ENCODE measurements at regions not wholly inside any gene's neighbourhood (a gene's known extent, or its start where the extent isn't known, plus 50 kb on each side); places are given as distances from the start of the nearest gene placed in this dataset.

DNA sequence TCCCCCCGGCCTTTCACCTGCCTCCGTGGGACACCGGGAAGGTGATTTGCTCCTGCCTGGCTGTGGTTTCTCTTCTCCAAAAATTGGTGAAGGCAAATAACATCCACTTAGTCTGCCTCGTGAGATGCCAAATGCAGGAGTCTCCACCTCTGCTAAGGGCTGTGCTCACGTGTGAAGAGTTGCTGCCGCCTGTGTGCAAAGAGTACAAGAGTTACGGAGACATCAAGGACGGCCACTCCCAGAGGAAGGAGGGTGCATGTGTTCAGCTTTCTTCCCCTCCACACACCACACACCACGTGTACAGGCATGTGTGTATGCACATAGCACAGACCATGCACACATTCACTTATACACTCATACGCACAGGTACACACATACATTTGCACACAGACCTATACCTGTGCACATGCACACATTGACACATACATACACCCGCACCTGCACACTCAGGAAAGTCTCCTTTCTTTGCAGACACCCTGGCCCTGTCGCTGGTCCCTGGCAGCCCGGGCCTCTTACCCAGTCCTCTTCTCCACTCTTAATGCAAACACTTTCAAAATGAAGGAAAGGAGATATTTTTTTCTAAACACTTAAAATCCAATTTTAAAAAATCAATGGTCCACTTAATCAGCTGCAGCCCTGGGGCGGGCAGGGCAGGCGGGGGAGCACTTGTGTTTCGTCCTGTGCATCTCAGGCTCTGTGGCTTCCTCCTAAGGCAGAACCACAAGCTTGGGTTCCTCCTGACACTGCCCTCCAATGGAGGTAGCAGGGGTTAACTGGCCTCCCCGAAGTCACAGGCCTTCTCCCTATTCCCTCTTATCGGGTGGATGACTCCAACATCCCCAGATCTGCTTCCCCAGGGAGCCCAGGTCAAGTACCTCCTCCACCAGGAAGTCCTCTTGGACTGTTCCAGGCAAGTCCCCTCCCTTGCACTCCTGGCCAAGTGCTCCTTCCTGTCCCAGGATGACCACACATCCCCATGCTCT lies 103.0 kb downstream of the CPZ start:
- Histone ChIP-seq H3K9me3 (ENCODE audit: low read length) (no peaks in the 10 kb centered on the region), H3K36me3 (ENCODE audit: insufficient read depth, low read length) (no peaks in the 10 kb centered on the region), H3K4me3 (ENCODE audit: low read length) (no peak overlapping the region), H3K27ac (ENCODE audit: low read depth, low read length) (no peak overlapping the region), H3K4me1 (ENCODE audit: insufficient read depth, low read length) (no peaks in the 10 kb centered on the region), H3K27me3 (ENCODE audit: insufficient read depth, low read length, poor library complexity, severe bottlenecking) (no peaks in the 10 kb centered on the region)
- ChIA-PET CTCF (no interaction called here), POLR2A (no interaction called here)
- Mint-ChIP-seq H3K27me3 (peaks cover 7 to 13% of the 10 kb centered on the region in 2 donors), H3K4me1 (no peaks in the 10 kb centered on the region), H3K4me3 (no peak overlapping the region), H3K36me3 (no peaks in the 10 kb centered on the region), H3K27ac (no peak overlapping the region), H3K9me3 (peaks cover 0 to 2% (median 0%) of the 10 kb centered on the region in 5 donors)
- no peak for DNase-seq

DNA sequence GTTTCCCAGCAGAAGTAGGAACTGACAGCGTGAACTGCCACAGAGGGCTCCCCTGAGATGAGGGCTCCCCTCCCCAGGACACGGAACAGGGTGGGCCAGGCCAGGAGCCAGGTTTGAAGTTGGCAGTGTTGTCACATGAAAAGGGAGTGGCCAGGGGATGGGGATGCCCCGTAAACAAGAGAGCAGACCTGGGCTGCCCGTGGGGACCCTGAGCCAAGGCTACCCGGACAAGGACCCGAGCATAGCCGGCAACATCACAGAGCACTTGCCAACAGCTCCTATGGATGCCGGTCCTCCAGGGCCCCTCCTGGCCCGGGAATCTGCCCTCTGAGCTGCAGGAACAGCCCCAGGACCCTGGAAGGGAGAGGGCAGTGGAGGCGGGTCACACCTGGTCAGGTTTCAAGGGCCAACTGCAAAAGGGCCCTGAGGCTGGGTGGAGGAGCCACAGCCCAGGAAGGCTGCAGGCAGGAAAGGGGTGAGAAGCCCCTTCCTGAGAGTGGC lies 102.1 kb downstream of the CPZ start:
- Histone ChIP-seq H3K27me3 (ENCODE audit: insufficient read depth, low read length, poor library complexity, severe bottlenecking) (no peaks in the 10 kb centered on the region), H3K9me3 (ENCODE audit: low read length) (no peaks in the 10 kb centered on the region), H3K4me3 (ENCODE audit: low read length) (no peak overlapping the region), H3K36me3 (ENCODE audit: insufficient read depth, low read length) (no peaks in the 10 kb centered on the region), H3K27ac (ENCODE audit: low read depth, low read length) (no peak overlapping the region), H3K4me1 (ENCODE audit: insufficient read depth, low read length) (no peaks in the 10 kb centered on the region)
- H3K9me3 Mint-ChIP-seq = peaks cover 0 to 2% (median 0%) of the 10 kb centered on the region in 5 donors
- POLR2A ChIA-PET = no interaction called here
- no peak overlapping the region for H3K27ac Mint-ChIP-seq
- CTCF ChIA-PET = no interaction called here
- no peaks in the 10 kb centered on the region for H3K4me1 Mint-ChIP-seq
- DNase-seq = no peak
- no peaks in the 10 kb centered on the region for H3K36me3 Mint-ChIP-seq
- no peak overlapping the region for H3K4me3 Mint-ChIP-seq
- H3K27me3 Mint-ChIP-seq = peaks cover 5 to 9% of the 10 kb centered on the region in 2 donors

- peaks cover 5 to 9% of the 10 kb centered on the region in 2 donors for H3K27me3 Mint-ChIP-seq
- H3K9me3 Mint-ChIP-seq = peaks cover 0 to 2% (median 0%) of the 10 kb centered on the region in 5 donors
- H3K4me3 ChIP-seq (ENCODE audit: low read length) = no peak overlapping the region
- no peak overlapping the region for H3K27ac Mint-ChIP-seq
- no peak overlapping the region for H3K27ac ChIP-seq (ENCODE audit: low read depth, low read length)
- no peaks in the 10 kb centered on the region for H3K4me1 ChIP-seq (ENCODE audit: insufficient read depth, low read length)
- no peaks in the 10 kb centered on the region for H3K27me3 ChIP-seq (ENCODE audit: insufficient read depth, low read length, poor library complexity, severe bottlenecking)
- H3K9me3 ChIP-seq (ENCODE audit: low read length) = no peaks in the 10 kb centered on the region
- no peaks in the 10 kb centered on the region for H3K36me3 Mint-ChIP-seq
- H3K4me3 Mint-ChIP-seq = no peak overlapping the region
- CTCF ChIA-PET = no interaction called here
- DNase-seq = no peak
- POLR2A ChIA-PET = no interaction called here
- no peaks in the 10 kb centered on the region for H3K4me1 Mint-ChIP-seq
- H3K36me3 ChIP-seq (ENCODE audit: insufficient read depth, low read length) = no peaks in the 10 kb centered on the region
These were observed 101.7 kb downstream of the CPZ start for GRCh38 chr4:8694226-8694625.

DNA sequence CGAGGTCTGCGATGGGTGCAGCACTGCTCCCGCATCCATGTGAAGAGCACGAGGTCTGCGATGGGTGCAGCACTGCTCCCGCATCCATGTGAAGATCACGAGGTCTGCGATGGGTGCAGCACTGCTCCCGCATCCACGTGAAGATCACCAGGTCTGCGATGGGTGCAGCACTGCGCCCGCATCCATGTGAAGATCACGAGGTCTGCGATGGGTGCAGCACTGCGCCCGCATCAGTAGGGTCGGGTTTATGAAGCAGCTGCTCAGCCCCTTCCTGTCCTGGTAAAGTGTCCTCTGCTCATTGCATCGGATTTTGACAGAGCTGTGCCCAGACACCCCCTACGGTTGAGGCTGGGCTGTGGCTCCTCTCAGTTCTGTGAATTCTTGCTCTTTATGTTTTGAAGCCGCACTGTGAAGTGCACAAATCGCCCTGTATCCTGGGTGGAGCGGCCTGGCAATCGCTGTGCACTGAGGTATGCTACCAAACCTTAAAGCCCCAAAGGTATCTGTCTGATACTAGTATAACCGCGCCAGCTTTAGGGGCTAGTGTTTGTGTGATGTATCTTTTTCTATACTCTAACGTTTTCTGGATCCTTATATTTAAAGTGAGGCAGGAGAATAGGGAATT lies 98.7 kb downstream of the CPZ start:
- Histone ChIP-seq H3K4me1 (ENCODE audit: insufficient read depth, low read length) (no peaks in the 10 kb centered on the region), H3K27ac (ENCODE audit: low read depth, low read length) (no peak overlapping the region), H3K36me3 (ENCODE audit: insufficient read depth, low read length) (no peaks in the 10 kb centered on the region), H3K9me3 (ENCODE audit: low read length) (no peaks in the 10 kb centered on the region), H3K27me3 (ENCODE audit: insufficient read depth, low read length, poor library complexity, severe bottlenecking) (no peaks in the 10 kb centered on the region), H3K4me3 (ENCODE audit: low read length) (no peak overlapping the region)
- CTCF ChIA-PET = no interaction called here
- POLR2A ChIA-PET = no interaction called here
- no peak for DNase-seq
- no peaks in the 10 kb centered on the region for H3K4me1 Mint-ChIP-seq
- peaks cover 0 to 9% (median 3%) of the 10 kb centered on the region in 5 donors for H3K9me3 Mint-ChIP-seq
- H3K27ac Mint-ChIP-seq = no peak overlapping the region
- H3K36me3 Mint-ChIP-seq = peaks cover 0 to 3% (median 0%) of the 10 kb centered on the region in 3 donors
- no peak overlapping the region for H3K4me3 Mint-ChIP-seq
- H3K27me3 Mint-ChIP-seq = peaks cover 0 to 5% of the 10 kb centered on the region in 2 donors

GRCh38 chr4:8690216-8691150 lies 97.9 kb downstream of the CPZ start:
- peaks cover 0 to 5% of the 10 kb centered on the region in 2 donors for H3K27me3 Mint-ChIP-seq
- Histone ChIP-seq H3K4me3 (ENCODE audit: low read length) (no peak overlapping the region), H3K36me3 (ENCODE audit: insufficient read depth, low read length) (no peaks in the 10 kb centered on the region), H3K27ac (ENCODE audit: low read depth, low read length) (no peak overlapping the region), H3K9me3 (ENCODE audit: low read length) (no peaks in the 10 kb centered on the region), H3K27me3 (ENCODE audit: insufficient read depth, low read length, poor library complexity, severe bottlenecking) (no peaks in the 10 kb centered on the region), H3K4me1 (ENCODE audit: insufficient read depth, low read length) (no peaks in the 10 kb centered on the region)
- H3K27ac Mint-ChIP-seq = no peak overlapping the region
- ChIA-PET CTCF (no interaction called here), POLR2A (no interaction called here)
- peaks cover 0 to 9% (median 3%) of the 10 kb centered on the region in 5 donors for H3K9me3 Mint-ChIP-seq
- H3K4me1 Mint-ChIP-seq = no peaks in the 10 kb centered on the region
- no peak for DNase-seq
- no peak overlapping the region for H3K4me3 Mint-ChIP-seq
- peaks cover 0 to 3% (median 0%) of the 10 kb centered on the region in 3 donors for H3K36me3 Mint-ChIP-seq

DNA sequence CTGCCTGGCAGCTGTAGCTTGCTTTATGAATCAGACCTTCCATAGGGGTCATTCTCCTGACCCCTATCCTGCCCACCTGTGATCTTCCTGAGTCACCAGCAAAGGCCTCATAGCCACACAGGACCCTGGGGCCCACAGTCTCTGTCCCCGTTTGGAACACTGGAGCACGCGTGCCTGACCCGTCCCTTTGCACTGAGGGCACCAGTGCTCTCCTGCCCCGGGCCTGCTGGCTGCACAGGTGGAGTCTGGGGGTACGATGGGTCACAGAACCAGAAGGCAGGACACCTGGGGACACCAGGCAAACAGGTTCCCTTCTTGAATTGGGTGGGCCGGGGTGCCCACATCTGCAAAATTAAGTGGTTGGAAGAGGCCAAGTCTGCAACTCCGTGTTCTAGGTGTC lies 97.2 kb downstream of the CPZ start:
- H3K4me1 Mint-ChIP-seq = no peaks in the 10 kb centered on the region
- POLR2A ChIA-PET = no interaction called here

GRCh38 chr4:8688908-8689445 lies 96.4 kb downstream of the CPZ start:
- ChIA-PET CTCF (no interaction called here), POLR2A (no interaction called here)

More for the DNA sequence above, 97.2 kb downstream of the CPZ start:
- H3K36me3 Mint-ChIP-seq = peaks cover 0 to 3% (median 0%) of the 10 kb centered on the region in 3 donors
- peaks cover 0 to 9% (median 3%) of the 10 kb centered on the region in 5 donors for H3K9me3 Mint-ChIP-seq
- Histone ChIP-seq H3K36me3 (ENCODE audit: insufficient read depth, low read length) (no peaks in the 10 kb centered on the region), H3K9me3 (ENCODE audit: low read length) (no peaks in the 10 kb centered on the region), H3K27me3 (ENCODE audit: insufficient read depth, low read length, poor library complexity, severe bottlenecking) (no peaks in the 10 kb centered on the region), H3K4me3 (ENCODE audit: low read length) (no peak overlapping the region), H3K27ac (ENCODE audit: low read depth, low read length) (no peak overlapping the region), H3K4me1 (ENCODE audit: insufficient read depth, low read length) (no peaks in the 10 kb centered on the region)
- no peak overlapping the region for H3K27ac Mint-ChIP-seq
- DNase-seq = no peak
- H3K27me3 Mint-ChIP-seq = peaks cover 0 to 7% of the 10 kb centered on the region in 2 donors
- CTCF ChIA-PET = no interaction called here
- no peak overlapping the region for H3K4me3 Mint-ChIP-seq

More at GRCh38 chr4:8688908-8689445, 96.4 kb downstream of the CPZ start:
- Mint-ChIP-seq H3K4me1 (no peaks in the 10 kb centered on the region), H3K27me3 (peaks cover 0 to 7% of the 10 kb centered on the region in 2 donors), H3K27ac (no peak overlapping the region), H3K9me3 (peaks cover 0 to 9% (median 3%) of the 10 kb centered on the region in 5 donors), H3K36me3 (peaks cover 0 to 3% (median 0%) of the 10 kb centered on the region in 3 donors), H3K4me3 (no peak overlapping the region)
- Histone ChIP-seq H3K4me1 (ENCODE audit: insufficient read depth, low read length) (no peaks in the 10 kb centered on the region), H3K36me3 (ENCODE audit: insufficient read depth, low read length) (no peaks in the 10 kb centered on the region), H3K9me3 (ENCODE audit: low read length) (no peaks in the 10 kb centered on the region), H3K27me3 (ENCODE audit: insufficient read depth, low read length, poor library complexity, severe bottlenecking) (no peaks in the 10 kb centered on the region), H3K4me3 (ENCODE audit: low read length) (no peak overlapping the region), H3K27ac (ENCODE audit: low read depth, low read length) (no peak overlapping the region)
- DNase-seq = no peak

Measured in CD8-positive, alpha-beta memory T cell (primary cell).